ENCODE measurements at regions not wholly inside any gene's neighbourhood (a gene's known extent, or its start where the extent isn't known, plus 50 kb on each side); places are given as distances from the start of the nearest gene placed in this dataset.

DNA sequence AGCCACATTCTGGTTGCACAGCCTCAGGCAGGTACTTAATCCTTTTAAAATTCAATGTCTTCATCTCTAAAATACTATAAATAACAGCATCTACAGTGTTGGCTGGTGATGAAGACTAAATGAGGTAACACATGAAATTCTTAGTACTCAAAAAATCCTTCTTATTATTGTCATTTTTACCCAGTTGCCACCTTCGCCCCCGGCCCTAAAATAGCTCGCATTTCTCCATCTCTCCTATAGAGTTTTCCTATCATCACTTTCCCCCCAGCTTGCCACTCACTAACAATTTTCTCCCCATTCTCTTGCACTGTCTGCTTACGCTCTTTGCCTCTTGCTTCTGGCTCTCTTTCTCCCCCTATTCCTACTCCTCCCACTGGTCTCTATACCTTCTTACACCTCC lies 59.9 kb upstream of the MARCHF10 start:
- no peak for TF ChIP-seq ELF4 (IDR thresholded peaks at IDR 0.05)
- no peak for TF ChIP-seq NFRKB (IDR thresholded peaks at IDR 0.05)
